GM23248 (cell line): ENCODE measurements at regions not wholly inside any gene's neighbourhood (a gene's known extent, or its start where the extent isn't known, plus 50 kb on each side); places are given as distances from the start of the nearest gene placed in this dataset.

Experiments
- DNase-seq: peaks from one replicate; pipeline ENCODE4 v3.0.0-alpha.2; 2015
- H2AFZ ChIP-seq: fragments of 200-600 bp; sonication (generic); 2 replicates; pipeline ENCODE4 v1.6.1; 2016; ENCODE audit warnings: antibody characterized with exemption
- H3F3A ChIP-seq: fragments of 200-600 bp; sonication (generic); 2 replicates; pipeline ENCODE4 v1.6.1; 2016; ENCODE audit warnings: mild to moderate bottlenecking, antibody characterized with exemption, mixed run types; ENCODE audit not compliant: insufficient read depth
- H3K27ac ChIP-seq: fragments of 200-600 bp; sonication (generic); 2 replicates; pipeline ENCODE4 v1.5.1; 2016; ENCODE audit warnings: mild to moderate bottlenecking
- H3K27me3 ChIP-seq: fragments of 200-600 bp; sonication (generic); replicated peaks from 2 replicates; pipeline ENCODE4 v1.6.1; 2016; ENCODE audit warnings: mild to moderate bottlenecking; ENCODE audit not compliant: insufficient read depth
- H3K36me3 ChIP-seq: fragments of 200-600 bp; sonication (generic); 2 replicates; pipeline ENCODE4 v1.6.1; 2016; ENCODE audit warnings: low read depth, mild to moderate bottlenecking
- H3K4me1 ChIP-seq: fragments of 200-600 bp; sonication (generic); 2 replicates; pipeline ENCODE4 v1.6.1; 2016; ENCODE audit warnings: mild to moderate bottlenecking; ENCODE audit not compliant: insufficient read depth
- H3K4me2 ChIP-seq: fragments of 200-600 bp; sonication (generic); one replicate; pipeline ENCODE4 v1.6.1; 2016; ENCODE audit warnings: mild to moderate bottlenecking; ENCODE audit not compliant: unreplicated experiment
- H3K4me3 ChIP-seq: fragments of 200-600 bp; sonication (generic); 2 replicates; pipeline ENCODE4 v1.5.1; 2016; ENCODE audit warnings: mild to moderate bottlenecking
- H3K79me2 ChIP-seq: fragments of 200-600 bp; sonication (generic); 2 replicates; pipeline ENCODE4 v1.6.1; 2016; ENCODE audit warnings: mild to moderate bottlenecking; ENCODE audit not compliant: insufficient read depth
- H3K9ac ChIP-seq: fragments of 200-600 bp; sonication (generic); 2 replicates; pipeline ENCODE4 v1.6.1; 2016; ENCODE audit warnings: mild to moderate bottlenecking
- H3K9me2 ChIP-seq: fragments of 200-600 bp; sonication (generic); 2 replicates; pipeline ENCODE4 v1.6.1; 2016; ENCODE audit warnings: mixed run types, mild to moderate bottlenecking, moderate library complexity; ENCODE audit not compliant: insufficient read depth
- H3K9me3 ChIP-seq: fragments of 200-600 bp; sonication (generic); one replicate; pipeline ENCODE4 v1.6.1; 2017; ENCODE audit warnings: low read depth
- H4K20me1 ChIP-seq: fragments of 200-600 bp; sonication (generic); 2 replicates; pipeline ENCODE4 v1.6.0; 2016; ENCODE audit not compliant: insufficient read depth
- EZH2 ChIP-seq: fragments of 200-600 bp; sonication (generic); IDR thresholded peaks from 2 replicates; pipeline ENCODE4 v1.6.1; 2018; ENCODE audit warnings: antibody characterized with exemption, mild to moderate bottlenecking; ENCODE audit not compliant: insufficient read depth, poor library complexity, severe bottlenecking
- EZH2phosphoT487 ChIP-seq: fragments of 200-600 bp; sonication (generic); IDR thresholded peaks from 2 replicates; pipeline ENCODE4 v1.6.1; 2018; ENCODE audit warnings: antibody characterized with exemption, moderate library complexity, mild to moderate bottlenecking, low read depth; ENCODE audit not compliant: insufficient read depth
- WGBS, 2 experiments: methylation state at CpG; one replicate each; pipeline ENCODE4 v1.1.6; 2015 to 2017; ENCODE audit warnings: low lambda C conversion rate in 2 of 2, low coverage in 1 of 2; ENCODE audit errors: missing lambda C conversion rate in 2 of 2; 5-methylcytosine and 5-hydroxymethylcytosine counted together
- in situ Hi-C: fragments of 300-500 bp; cut with MboI; formaldehyde crosslinking; loops from 2 replicates; pipeline ENCODE4 v1.15.0; 2020

DNA sequence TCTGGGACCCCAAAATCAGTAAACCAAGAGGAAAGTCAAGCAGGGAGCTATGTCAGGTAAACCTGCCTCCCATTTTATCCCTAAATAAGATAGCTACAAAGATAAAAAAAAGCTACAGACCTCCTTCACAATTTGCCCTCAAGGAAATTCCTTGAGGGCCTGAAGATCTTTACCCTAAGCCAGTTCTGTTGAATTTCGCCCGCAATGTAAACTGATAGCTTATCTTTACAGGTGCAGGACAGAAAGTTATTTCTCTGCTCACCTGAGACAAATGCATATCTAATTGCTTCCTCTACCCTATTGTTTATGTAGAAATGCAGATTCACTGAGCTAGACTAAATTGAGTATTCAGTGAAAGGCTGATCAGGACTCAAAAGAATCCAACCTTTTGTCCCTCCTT lies 153.4 kb upstream of the CHRM3 start:
- no peak for TF ChIP-seq EZH2
- TF ChIP-seq EZH2phosphoT487: no peak
- H3K36me3 ChIP-seq: no peaks in the 10 kb centered on the region

DNA sequence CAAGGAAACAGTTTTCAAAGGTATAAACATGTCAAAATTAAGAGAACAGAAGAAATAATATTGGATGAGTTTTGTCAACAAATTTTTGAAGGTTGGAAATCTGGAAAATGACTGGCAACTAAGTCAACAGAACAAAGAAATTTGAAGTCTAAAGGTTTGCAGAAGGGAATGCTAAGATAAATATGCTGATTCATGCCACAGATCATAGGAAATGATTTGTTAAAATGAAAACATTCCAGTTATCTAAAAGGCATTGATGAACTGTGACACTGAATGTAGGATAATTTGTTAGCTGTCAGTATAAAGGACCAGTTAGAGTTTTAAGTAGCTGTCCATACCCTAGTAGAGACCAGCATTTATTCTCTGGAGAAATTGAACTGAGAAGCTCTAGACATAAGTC lies 157.9 kb upstream of the CHRM3 start:
- H3K4me3 ChIP-seq: no peak overlapping the region
- H4K20me1 ChIP-seq: no peaks in the 10 kb centered on the region
- no peaks in the 10 kb centered on the region for H3K27me3 ChIP-seq
- no peak overlapping the region for H3K4me2 ChIP-seq
- no peaks in the 10 kb centered on the region for H3K4me1 ChIP-seq
- H2AFZ ChIP-seq: no peak overlapping the region
- H3F3A ChIP-seq: no peaks in the 10 kb centered on the region
- no peak for DNase-seq
- H3K9me2 ChIP-seq: no peaks in the 10 kb centered on the region
- in situ Hi-C loops: no loop called here
- no peaks in the 10 kb centered on the region for H3K9me3 ChIP-seq
- H3K79me2 ChIP-seq: no peaks in the 10 kb centered on the region
- no peak overlapping the region for H3K27ac ChIP-seq
- H3K9ac ChIP-seq: no peak overlapping the region
- H3K36me3 ChIP-seq: no peaks in the 10 kb centered on the region
- TF ChIP-seq EZH2 (no peak), EZH2phosphoT487 (no peak)

More for the DNA sequence above, 153.4 kb upstream of the CHRM3 start:
- no peaks in the 10 kb centered on the region for H3F3A ChIP-seq
- no peak for DNase-seq
- no peak overlapping the region for H3K4me3 ChIP-seq
- H2AFZ ChIP-seq: no peak overlapping the region
- no peaks in the 10 kb centered on the region for H3K9me2 ChIP-seq
- WGBS, 2 experiments: 60 to 69% methylated on average over 2 of the region's 2 CpGs
- H3K9ac ChIP-seq: no peak overlapping the region
- H3K27me3 ChIP-seq: no peaks in the 10 kb centered on the region
- no peak overlapping the region for H3K4me2 ChIP-seq
- in situ Hi-C loops: no loop called here
- H4K20me1 ChIP-seq: no peaks in the 10 kb centered on the region
- H3K27ac ChIP-seq: no peak overlapping the region
- no peaks in the 10 kb centered on the region for H3K9me3 ChIP-seq
- H3K79me2 ChIP-seq: no peaks in the 10 kb centered on the region
- no peaks in the 10 kb centered on the region for H3K4me1 ChIP-seq

DNA sequence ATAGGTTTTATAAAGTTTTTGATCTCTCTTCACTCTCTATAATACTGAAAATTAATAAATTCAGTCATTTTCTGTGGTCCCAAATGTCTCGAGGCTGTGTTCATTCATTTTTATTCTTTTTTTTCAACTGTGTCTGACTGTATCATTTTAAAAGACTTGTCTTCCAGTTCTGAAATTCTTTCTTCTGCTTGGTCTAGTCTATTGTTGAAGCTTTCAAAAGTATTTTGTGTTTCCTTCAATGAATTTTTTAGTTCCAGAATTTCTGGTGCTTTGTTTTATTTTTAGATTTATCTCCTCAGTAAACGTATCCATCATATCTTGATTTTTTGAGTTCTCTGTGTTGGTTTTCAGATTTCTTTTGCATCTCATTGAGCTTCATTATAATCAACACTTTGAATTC lies 161.0 kb upstream of the CHRM3 start:
- H4K20me1 ChIP-seq: no peaks in the 10 kb centered on the region
- H3K9me2 ChIP-seq: no peaks in the 10 kb centered on the region
- no peaks in the 10 kb centered on the region for H3K9me3 ChIP-seq
- TF ChIP-seq EZH2phosphoT487 (no peak), EZH2 (no peak)
- H3F3A ChIP-seq: no peaks in the 10 kb centered on the region
- H3K79me2 ChIP-seq: no peaks in the 10 kb centered on the region
- 7 to 8% methylated on average over 2 of the region's 2 CpGs for WGBS, 2 experiments
- in situ Hi-C loops: no loop called here
- H3K9ac ChIP-seq: no peak overlapping the region
- no peak overlapping the region for H2AFZ ChIP-seq
- H3K27me3 ChIP-seq: no peaks in the 10 kb centered on the region
- no peak overlapping the region for H3K27ac ChIP-seq
- no peak overlapping the region for H3K4me2 ChIP-seq
- H3K4me3 ChIP-seq: no peak overlapping the region
- no peaks in the 10 kb centered on the region for H3K4me1 ChIP-seq
- no peaks in the 10 kb centered on the region for H3K36me3 ChIP-seq
- DNase-seq: no peak

DNA sequence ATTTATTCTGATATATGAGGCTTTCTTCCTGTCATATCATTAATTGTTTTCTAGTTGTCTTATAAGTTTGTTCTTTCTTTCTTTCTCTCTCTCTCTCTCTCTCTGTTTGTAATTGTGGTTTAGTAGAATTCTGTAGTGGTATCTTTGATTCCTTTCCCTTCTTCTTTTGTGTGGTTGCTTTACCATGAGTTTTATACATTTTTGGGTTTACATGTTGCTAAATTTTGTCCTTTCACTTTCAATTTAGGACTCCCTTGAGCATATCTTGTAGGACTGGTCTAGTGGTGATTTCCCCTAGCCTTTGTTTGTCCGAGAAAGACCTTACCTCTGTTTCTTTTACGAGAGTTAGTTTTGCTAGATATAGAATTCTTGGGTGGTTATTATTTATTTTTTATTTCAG lies 162.3 kb upstream of the CHRM3 start:
- H3K4me2 ChIP-seq: no peak overlapping the region
- no peaks in the 10 kb centered on the region for H3K36me3 ChIP-seq
- H4K20me1 ChIP-seq: no peaks in the 10 kb centered on the region
- H3K9ac ChIP-seq: no peak overlapping the region
- DNase-seq: no peak
- H3K9me2 ChIP-seq: no peaks in the 10 kb centered on the region
- no peaks in the 10 kb centered on the region for H3K27me3 ChIP-seq
- H2AFZ ChIP-seq: no peak overlapping the region
- 20 to 24% methylated on average over 2 of the region's 2 CpGs for WGBS, 2 experiments
- H3K4me3 ChIP-seq: no peak overlapping the region
- no peak overlapping the region for H3K27ac ChIP-seq
- no peaks in the 10 kb centered on the region for H3F3A ChIP-seq
- H3K4me1 ChIP-seq: no peaks in the 10 kb centered on the region
- H3K79me2 ChIP-seq: no peaks in the 10 kb centered on the region
- TF ChIP-seq EZH2phosphoT487 (no peak), EZH2 (no peak)
- no peaks in the 10 kb centered on the region for H3K9me3 ChIP-seq
- in situ Hi-C loops: no loop called here

DNA sequence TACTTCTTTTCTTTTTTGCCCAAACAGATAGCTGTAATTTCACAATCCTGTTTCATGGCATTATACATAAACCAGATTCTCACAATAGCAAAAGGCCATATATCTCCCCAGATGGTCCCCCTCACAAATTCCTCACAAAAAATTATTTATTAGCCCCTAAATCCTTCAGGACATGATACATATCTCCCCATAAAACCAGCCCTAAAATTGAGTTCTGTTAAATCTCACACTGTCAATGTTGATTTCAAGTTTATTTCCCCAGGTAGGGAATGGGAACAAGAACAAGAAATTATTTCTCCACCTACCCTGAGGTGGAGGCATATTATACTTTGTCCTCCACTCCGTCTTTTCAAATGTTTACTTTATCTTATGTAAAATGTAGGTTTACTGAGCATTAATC lies 163.4 kb upstream of the CHRM3 start:
- TF ChIP-seq EZH2 (no peak), EZH2phosphoT487 (no peak)
- Histone ChIP-seq H3K4me2 (no peak overlapping the region), H3K36me3 (no peaks in the 10 kb centered on the region), H3K9ac (no peak overlapping the region), H2AFZ (no peak overlapping the region), H3K9me3 (no peaks in the 10 kb centered on the region), H4K20me1 (no peaks in the 10 kb centered on the region), H3K27me3 (no peaks in the 10 kb centered on the region), H3K4me3 (no peak overlapping the region), H3K79me2 (no peaks in the 10 kb centered on the region), H3K9me2 (no peaks in the 10 kb centered on the region), H3F3A (no peaks in the 10 kb centered on the region), H3K27ac (no peak overlapping the region), H3K4me1 (no peaks in the 10 kb centered on the region)
- in situ Hi-C loops: no loop called here
- DNase-seq: no peak
- 25 to 35% methylated on average over 1 of the region's 1 CpG for WGBS, 2 experiments
